GM18907 (cell line): ENCODE measurements at regions not wholly inside any gene's neighbourhood (a gene's known extent, or its start where the extent isn't known, plus 50 kb on each side); places are given as distances from the start of the nearest gene placed in this dataset.

Source experiments
- ATAC-seq: cut with Tn5 transposase; IDR thresholded peaks from one replicate; pipeline ENCODE4 v1.9.1; 2021; ENCODE audit warnings: mild to moderate bottlenecking, moderate library complexity; ENCODE audit not compliant: unreplicated experiment

DNA sequence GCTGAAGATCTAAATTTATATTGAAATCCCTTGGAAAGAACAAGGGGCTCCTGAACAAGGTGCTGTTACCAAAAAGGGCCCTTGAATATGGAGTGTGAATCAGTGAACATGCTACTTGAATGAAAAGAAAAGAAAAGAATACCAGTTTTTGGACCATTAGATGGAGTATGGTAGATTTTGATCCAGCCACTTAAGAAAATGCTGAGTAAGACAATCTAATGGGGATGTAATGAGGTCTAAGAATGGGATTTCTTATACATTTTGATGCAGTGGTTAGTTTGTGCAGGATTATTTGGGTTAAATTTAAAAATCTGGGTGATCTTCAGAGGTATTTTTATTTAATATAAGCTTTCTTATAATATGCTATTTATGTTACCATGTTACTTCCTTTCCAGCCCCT, 2003.0 kb upstream of the LRRTM1 start:
- ATAC-seq = no peak

DNA sequence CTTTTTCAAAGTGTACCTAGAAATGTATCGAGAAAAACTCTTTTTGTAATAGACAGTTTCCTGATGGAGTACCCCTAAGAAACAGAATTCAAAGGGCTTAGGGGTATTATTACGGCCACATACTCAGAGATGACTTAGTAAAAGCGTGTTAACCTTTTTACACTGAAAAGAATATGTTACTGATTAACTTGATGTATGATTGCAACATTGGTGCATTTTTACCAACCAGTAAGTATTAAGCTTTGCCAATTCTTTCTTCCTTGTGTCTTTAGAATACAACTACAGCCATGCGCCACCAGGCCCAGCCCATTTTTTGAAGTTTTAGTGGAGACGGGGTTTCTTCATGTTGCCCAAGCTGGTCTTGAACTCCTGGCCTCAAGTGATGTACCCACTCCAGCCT, 1997.0 kb upstream of the LRRTM1 start:
- no peak for ATAC-seq

DNA sequence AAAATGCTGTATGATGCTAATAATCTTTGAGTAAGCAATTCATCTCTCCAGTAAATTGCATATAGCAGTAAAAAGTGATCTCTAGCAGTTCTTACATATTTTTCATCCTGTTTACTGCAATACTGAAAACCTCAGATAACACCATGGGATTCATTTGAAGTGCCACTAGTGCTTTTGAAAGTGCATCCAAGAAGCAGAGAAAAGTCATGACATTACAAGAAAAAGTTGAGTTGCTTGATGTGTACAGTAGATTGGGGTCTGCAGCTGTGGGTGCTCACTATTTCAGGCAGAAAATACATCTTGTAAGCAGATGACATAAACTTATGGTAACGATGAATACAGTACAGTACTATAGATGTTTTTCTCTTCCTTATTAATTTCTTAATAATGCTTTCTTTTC, 1984.9 kb upstream of the LRRTM1 start:
- ATAC-seq = no peak

DNA sequence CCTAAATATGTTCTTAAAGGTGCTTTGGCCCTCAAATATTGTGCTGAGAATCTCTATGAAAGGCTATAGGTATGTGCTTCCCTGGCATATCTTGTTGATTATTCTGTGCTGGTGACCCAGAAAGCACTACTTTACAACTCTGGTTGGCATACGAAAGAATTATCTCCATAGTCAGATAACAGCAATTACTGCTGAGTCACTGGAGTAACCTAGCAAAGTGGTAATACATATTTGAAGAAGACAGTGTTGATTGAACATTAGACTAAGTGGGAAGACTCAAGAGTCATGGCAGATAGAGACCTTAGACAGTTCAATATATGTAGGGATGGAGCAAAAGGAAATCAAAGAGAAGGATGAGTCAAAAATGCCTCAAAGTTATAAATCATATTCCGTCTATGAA, 1978.5 kb upstream of the LRRTM1 start:
- no peak for ATAC-seq

DNA sequence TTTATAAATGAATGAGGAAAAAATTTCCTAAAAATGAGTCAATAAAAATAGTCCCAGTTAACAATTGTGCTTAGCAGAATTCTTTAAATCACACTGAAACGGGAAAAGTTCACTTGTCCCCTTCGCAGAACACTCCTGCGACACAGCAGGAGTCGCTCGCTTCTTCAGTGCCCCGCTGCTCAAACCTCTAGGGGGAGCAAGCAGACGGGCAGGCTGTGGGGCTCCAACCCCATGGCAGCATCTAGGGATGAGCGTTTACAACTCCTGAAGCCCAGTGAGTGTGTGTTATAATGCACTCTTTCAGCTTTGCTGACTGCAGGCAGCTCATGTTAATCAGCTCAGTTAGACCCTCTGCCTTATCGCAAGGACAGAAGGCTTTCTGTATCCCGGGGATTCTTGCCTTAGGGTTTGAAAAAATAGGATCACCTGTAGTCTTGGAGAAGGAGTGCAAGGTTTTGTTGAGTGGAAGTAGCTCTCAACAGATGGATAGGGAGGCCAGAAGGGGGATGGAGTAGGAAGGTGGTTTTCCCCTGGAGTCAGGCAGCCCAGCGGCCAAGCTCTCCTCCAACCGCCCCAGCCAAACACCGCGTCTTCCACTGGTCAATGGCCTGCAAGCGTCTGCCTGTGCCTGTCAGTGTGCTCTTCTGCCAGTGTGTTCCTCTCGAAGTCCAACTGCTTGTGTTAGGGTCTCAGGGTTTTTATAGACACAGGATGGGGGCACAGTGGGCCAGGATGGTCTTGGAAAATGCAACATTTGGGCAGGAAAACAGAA, 1977.7 kb upstream of the LRRTM1 start:
- no peak for ATAC-seq

DNA sequence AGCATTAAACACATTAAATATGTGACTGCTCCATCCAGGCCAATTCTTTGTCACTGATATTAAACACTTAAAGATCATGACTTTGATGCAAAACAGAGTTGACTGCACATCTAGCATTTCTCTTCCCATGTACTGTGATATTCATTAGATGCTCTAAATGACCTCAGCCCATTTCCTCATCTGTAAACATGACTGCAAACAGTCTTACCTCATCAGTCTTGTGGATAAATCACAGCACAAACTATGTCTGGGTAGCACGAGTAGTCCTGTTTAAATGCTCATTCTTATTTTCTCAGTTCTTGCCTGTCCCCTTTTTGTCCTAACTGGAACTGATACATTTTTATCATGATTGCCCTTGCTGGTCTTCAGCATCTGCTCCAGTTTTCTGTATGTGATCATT, 1974.8 kb upstream of the LRRTM1 start:
- ATAC-seq = no peak

DNA sequence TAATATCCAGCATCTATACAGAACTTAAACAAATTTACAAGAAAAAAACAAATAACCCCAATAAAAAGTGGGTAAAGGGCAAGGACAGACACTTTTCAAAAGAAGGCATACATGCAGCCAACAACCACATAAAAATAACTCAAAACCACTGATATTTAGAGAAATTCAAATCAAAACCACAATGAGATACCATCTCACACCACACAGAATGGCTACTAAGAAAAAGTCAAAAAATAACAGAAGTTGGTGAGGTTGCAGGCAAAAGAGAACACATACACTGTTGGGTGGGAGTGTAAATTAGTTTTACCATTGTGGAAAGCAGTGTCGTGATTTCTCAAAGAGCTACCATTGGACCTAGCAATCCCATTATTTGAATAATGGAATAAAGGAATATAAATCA, 1973.9 kb upstream of the LRRTM1 start:
- ATAC-seq = no peak

DNA sequence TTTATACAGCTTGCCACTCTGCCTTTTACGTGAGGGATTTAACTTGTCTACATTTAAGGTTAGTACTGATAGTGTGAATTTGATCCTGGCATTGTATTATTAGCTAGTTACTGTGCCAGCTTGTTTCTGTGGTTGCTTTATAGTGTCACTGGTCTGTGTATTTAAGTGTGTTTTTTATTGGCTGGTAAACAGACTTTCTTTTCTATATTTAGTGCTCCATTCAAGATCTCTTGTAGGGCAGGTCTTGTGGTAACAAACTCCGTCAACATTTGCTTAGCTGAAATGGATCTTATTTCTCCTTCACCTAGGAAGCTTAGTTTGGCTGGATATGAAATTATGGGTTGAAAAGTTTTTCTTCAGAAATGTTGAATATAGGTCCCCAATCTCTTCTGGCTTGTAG, 1971.0 kb upstream of the LRRTM1 start:
- ATAC-seq = no peak

DNA sequence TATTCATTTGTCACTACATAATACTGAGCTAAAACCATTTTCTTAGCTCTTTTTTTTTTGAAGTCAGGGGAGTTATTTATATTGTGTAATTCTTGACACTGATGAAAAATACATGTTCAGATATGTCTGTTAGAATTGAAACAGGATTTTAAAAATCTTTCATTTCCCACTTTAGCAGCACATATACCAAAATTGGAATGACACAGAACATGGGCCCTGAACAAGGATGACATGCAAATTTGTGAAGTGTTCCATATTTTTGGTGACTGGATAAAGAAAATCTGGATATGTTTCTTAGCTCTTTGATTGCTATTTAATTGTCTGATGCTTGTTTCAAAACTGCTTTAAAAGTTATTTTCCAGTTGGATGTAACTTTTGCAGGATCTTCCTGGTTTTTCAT, 1963.9 kb upstream of the LRRTM1 start:
- ATAC-seq = no peak

DNA sequence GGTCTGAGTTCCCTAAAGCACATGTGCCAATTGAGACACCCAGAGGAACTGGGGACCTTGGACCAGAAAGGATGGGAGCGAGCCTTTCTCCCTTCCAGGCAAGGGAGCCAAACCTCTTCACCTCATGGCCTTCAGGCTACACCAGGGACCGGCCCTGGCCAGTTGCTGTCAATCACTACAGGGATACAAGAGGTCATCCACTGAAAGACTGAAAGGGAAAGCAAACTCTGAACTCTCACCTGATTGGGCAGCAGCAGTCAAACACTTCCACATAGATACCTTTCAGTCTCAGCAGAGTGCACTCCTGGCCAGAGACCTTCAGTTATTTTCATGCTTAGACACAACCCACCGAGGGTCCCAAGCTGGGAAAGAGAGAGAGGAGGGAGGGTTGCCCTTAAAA, 1956.0 kb upstream of the LRRTM1 start:
- no peak for ATAC-seq

DNA sequence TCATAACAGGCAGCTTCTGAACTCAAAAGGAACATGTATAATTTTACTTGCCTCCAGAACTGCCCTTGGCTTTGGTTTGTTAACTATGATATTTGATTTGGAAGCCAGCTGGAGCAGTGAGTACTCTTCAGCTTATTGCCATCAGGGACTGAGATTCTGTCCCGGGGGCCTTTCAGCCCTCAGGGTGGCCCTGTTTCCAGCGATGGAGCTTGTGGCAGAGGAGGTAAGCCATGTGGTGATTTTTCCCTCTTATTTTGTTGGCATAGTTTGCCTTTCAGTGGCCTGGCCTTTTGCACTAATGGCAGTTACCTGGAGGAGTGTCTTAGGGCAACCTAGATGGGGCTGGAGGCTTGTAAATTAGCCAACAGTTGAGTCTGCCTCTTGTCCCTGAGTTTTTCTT, 1955.0 kb upstream of the LRRTM1 start:
- no peak for ATAC-seq

DNA sequence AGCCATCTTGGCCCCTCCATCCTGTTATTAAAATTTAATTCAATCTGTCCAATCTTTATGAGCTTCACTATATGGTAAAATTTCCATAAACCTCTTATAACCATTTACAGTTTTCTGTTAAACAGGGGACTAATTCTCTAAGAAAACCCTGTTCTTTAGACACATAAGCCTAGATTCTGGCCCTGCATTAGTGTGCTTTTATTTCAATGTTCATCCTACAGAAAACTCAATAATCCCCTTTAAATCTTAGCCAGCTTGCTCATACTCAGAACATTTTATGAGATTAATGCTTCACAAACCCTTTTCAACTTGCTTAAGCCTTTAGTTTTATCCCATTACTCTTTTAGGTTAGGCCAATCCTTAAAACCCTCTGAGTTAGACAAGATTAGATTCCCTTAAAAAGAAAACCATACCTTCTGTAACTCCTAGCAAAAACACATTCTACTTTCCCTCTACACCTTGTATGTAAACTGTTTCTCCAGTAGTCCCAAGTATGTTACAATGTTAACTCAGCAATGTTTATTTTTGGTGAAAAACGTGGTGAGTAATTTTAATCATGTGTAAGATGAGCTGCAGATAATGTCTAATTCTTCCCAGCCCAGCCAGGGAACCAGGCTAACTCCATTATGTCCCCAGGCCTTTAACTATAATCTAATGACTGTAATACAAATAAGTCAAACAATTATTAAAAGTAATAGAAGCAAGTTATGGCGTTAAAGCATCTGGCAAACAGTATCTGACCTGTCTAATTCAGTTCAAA, 1953.4 kb upstream of the LRRTM1 start:
- no peak for ATAC-seq

DNA sequence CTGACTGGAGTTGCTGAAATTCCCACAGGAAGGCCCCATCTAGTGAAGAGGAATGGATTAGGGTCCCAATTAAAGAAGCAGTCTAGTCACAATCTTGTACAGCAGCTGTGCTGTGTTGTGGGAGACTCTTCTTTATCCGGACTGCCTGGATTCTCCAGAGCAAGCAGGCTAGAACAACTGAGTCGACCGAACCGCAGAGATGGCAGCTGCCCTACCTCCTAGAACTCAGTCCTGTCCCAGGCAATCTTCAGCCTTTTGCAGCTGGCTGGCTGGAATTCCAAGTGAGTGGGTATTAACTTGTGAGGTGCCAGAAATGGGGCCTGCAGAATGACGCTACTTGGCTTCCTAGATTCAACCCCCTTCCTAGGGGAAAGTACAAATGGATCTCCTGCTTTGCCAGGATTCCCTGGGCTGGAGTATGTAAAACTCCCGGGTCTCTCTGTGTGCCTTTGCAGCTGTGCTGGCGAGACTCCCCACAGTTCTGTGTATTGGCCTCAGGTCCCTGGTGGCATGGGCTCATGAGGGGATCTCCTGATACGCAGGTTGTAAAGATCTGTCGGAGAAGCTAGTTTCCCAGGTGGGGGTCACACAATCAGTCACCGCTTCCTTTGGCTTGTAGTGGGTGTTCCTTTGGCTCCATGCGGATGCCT, 1952.6 kb upstream of the LRRTM1 start:
- ATAC-seq = no peak

DNA sequence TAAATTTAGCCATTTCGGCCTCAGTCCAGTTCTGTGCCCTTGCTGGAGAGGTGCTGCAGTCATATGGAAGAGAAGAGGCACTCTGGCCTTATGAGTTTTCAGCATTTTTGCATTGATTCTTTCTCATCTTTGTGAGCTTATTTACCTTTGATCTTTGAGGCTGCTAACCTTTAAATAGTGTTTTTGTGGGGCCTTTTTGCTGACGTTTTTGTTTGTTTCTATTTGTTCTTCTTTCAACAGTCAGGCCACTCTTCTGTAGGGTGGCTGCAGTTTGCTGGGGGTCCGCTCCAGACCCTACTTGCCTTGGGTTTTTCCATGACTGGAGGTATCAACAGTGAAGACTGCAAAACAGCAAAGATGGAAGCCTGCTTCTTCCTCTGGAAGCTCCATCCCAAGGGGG, 1951.7 kb upstream of the LRRTM1 start:
- ATAC-seq = no peak

DNA sequence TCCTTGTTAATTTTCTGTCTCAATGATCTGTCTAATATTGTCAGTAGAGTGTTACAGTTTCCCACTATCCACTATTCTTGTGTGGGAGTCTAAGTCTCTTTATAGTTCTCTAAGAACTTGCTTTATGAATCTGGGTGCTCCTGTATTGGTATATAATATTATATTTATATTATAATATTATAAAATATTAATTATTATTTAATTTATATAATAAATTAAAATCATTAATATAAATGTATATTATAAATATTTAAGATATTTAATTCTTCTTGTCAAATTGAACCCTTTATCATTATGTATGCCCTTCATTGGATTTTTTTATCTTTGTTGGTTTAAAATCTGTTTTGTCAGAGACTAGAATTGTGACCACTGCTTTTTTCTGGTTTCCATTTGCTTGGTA, 1950.2 kb upstream of the LRRTM1 start:
- ATAC-seq = no peak

DNA sequence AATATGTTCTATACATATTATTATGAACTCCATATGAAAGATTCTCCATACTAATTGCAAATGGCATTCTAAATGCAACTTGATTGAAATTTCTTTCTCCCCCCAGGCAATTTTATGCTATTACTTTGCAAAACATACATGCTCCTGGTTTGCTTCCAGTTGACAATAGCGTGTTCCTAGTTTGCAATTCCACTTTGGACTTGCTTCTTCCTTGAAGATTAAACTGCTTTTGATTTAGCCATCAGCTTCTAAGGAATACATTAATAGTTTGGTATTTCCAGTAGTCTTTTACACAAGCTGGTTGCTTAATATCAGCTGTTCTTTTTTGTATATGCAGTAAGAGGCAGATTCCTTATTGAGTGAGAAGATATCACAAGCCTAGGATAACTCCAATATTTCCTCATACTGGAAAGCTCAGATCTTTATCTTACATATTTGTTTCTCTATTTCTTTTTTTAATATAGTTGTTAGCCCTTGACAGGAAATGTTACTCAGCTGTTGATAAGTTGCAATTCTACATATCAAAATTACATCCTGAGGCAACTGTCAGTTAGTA, 1941.7 kb upstream of the LRRTM1 start:
- no peak for ATAC-seq

DNA sequence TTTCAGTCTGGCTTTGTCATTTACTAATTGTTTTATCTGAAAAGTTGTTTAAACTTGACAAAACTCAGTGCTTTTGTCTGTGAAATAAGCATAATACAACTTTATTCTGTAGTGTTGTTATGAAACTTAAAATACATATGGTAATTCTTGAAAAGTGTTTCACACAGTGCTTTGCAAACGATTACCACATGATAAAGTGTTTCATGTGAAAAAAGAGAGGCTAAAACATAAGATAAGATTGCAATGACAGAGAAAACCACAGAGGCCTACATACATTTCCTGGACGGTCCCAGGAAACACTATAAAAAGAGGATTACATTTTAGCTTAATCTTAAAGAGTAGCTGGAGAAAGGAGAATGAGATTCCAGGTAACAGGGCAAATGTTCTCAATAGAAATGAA, 1934.6 kb upstream of the LRRTM1 start:
- ATAC-seq = no peak

DNA sequence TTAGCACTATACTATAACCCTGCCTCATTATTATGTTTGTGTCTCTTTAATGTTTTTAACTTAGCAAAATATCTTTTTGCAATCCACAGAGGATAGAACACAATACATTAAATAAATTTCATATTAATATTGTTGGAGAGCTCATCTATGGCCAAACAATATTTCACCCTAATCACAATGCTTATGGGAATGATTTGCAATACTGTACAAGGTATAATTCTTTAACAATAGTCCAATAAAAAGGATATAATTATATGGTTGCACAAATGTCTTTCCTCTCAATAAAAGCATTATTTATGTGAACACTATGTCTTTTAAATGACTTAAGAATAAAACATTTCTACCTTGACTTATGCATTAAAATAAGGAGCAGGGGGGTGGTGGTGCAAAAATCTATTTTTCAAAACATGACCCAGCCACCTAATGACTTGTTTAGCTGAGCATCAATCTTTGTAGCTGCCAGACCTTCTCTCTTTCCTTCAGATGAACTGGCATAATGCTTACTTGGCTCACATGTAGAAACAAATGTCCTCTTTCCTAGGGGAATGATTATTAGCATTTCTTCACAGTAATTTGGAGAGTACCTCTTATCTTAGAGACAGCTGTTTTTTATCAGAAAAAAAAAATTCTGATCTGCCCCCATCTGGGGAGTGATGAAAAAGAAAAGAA, 1933.6 kb upstream of the LRRTM1 start:
- ATAC-seq = no peak

DNA sequence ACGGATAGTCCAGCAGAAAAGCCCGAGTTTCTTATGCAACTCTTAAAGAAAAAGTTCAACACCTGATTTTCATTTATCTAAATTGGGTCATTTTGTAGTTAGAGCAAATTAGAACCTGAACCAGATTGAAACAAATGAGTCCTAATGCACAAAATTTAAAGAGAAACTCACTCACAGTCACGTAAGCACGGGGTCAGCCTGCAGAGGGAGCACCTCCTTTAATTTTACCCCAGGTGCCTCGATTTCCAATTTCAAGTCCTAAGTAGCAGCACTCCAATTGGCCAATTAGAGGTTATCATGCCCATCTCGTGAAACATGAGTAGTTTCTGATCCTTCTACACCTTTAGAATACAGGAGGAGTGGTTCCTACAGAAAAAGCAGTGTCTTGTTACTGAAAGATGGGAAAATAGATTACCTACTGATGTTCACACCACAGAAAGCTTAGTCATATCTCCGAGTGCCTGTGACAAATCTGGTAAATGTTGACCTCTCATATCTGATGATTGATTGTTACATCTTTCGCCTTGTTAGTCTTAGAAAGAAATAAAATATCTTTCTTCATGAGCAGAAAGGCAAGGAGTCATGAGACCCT, 1929.8 kb upstream of the LRRTM1 start:
- no peak for ATAC-seq

DNA sequence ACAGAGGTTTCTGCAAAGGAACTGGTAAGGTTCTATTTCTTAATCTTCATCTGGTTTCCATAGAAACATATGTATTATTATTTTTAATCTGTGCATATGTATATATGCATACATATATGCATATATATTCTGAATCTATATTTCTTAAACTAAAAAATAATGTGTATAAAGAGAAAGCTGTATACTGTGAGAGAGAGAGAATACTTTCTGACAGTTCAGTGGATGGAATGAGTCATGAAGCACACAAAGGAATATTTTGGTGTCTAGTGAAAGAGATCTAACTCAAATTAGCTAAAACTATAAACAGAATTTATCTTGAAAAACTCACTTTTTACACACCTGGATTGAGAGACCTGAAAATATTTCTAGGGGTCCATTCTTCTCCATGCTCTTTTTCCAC, 1929.3 kb upstream of the LRRTM1 start:
- no peak for ATAC-seq

DNA sequence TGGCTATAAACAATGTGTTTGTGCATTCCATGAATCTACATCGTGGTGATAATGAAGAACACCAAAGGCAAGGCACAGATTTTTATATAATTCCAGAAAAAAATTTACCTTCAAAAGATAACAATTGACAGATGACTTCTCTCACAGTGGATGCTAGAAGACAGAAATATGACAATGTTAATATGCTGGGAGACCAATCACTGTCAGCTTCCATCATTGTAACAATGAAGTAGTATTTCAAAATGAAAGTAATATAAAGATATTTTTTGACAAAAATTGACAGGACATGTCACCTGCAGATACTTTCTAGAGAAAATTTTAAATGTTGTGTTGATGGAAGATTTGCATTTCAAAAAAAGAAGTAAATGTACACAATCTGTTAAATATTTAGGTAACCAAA, 1925.9 kb upstream of the LRRTM1 start:
- no peak for ATAC-seq
